Lower leg skin (tissue), 3 donors: ENCODE measurements at regions not wholly inside any gene's neighbourhood (a gene's known extent, or its start where the extent isn't known, plus 50 kb on each side); places are given as distances from the start of the nearest gene placed in this dataset.

Source experiments
- CTCF ChIP-seq, 3 donors: fragments of 450-650 bp; IDR thresholded peaks; one replicate each; pipeline ENCODE4 v1.5.1; 2016; ENCODE audit warnings: antibody characterized with exemption in 3 of 3, mild to moderate bottlenecking in 3 of 3, moderate library complexity in 2 of 3
- POLR2A ChIP-seq, 2 donors: fragments of 450-650 bp; IDR thresholded peaks; one replicate each; pipeline ENCODE4 v1.6.1; 2016 to 2017; ENCODE audit warnings: antibody characterized with exemption in 2 of 2, mild to moderate bottlenecking in 1 of 2, moderate library complexity in 1 of 2

- TF ChIP-seq CTCF (IDR thresholded peaks at IDR 0.05) (no peak), POLR2A (IDR thresholded peaks at IDR 0.05) (no peak)
Measured at GRCh38 chr7:121795736-121796135, 77.2 kb upstream of the PTPRZ1 start.
